B cell (primary cell): ENCODE measurements at regions not wholly inside any gene's neighbourhood (a gene's known extent, or its start where the extent isn't known, plus 50 kb on each side); places are given as distances from the start of the nearest gene placed in this dataset.

Source experiments
- ATAC-seq: fragments of 200-7000 bp; cut with Tn5 transposase; one replicate; pipeline ENCODE4 v1.10.0; 2021; ENCODE audit warnings: low read depth, mild to moderate bottlenecking, moderate number of reproducible peaks, moderate library complexity
- CTCF ChIA-PET: fragments of 350-600 bp; sonication (Branson Sonifier 250); formaldehyde crosslinking; loops from one replicate; lab custom pipeline; 2021; ENCODE audit warnings: antibody characterized with exemption, inconsistent platforms; lab: Charles Lee
- POLR2A ChIA-PET: fragments of 350-600 bp; sonication (Branson Sonifier 250); formaldehyde crosslinking; loops from one replicate; lab custom pipeline; 2021; ENCODE audit warnings: antibody characterized with exemption; lab: Charles Lee
- DNase-seq: peaks from one replicate; pipeline ENCODE4 v3.0.0; 2013
- H2AFZ ChIP-seq: 2 replicates; pipeline ENCODE4 v1.6.1; 2012; ENCODE audit warnings: mild to moderate bottlenecking, low read depth, low read length; ENCODE audit not compliant: insufficient read depth, poor library complexity, severe bottlenecking
- H3K27ac ChIP-seq, 2 donors: 1 replicate in 1 of 2; 2 replicates in 1 of 2; pipeline ENCODE4 v1.5.1; 2012 to 2013; ENCODE audit warnings: low read length in 2 of 2, mild to moderate bottlenecking in 2 of 2, moderate library complexity in 1 of 2
- H3K27me3 ChIP-seq, 4 experiments: fragments of 200-600 bp in 1 of 4; sonication (generic) in 1 of 4; replicated peaks in 1 of 4; 1 replicate in 2 of 4; 2 replicates in 2 of 4; pipeline versions ENCODE4 v1.6.1 to v1.7.0; 2013 to 2016; ENCODE audit warnings: low read length in 3 of 4, mild to moderate bottlenecking in 2 of 4, mixed read lengths in 1 of 4, moderate library complexity in 1 of 4; ENCODE audit not compliant: insufficient read depth in 4 of 4, control insufficient read depth in 3 of 4; ENCODE audit errors: control extremely low read depth in 1 of 4
- H3K36me3 ChIP-seq, 2 experiments: replicated peaks in 1 of 2; 1 replicate in 1 of 2; 2 replicates in 1 of 2; pipeline versions ENCODE4 v1.6.1 to v1.7.1; 2013; ENCODE audit warnings: low read length in 1 of 2; ENCODE audit not compliant: insufficient read depth in 2 of 2, control insufficient read depth in 1 of 2; ENCODE audit errors: control extremely low read depth in 1 of 2, extremely low read depth in 1 of 2
- H3K4me1 ChIP-seq, 2 donors: fragments of 200-600 bp in 1 of 2; sonication (generic) in 1 of 2; 1 replicate in 1 of 2; 2 replicates in 1 of 2; pipeline versions ENCODE4 v1.5.1 to v1.6.1; 2013 to 2017; ENCODE audit warnings: low read length in 2 of 2; ENCODE audit not compliant: control insufficient read depth in 2 of 2, insufficient read depth in 2 of 2
- H3K4me2 ChIP-seq: replicated peaks from 2 replicates; pipeline ENCODE3; 2012; ENCODE audit warnings: mild to moderate bottlenecking, low read depth, low read length; ENCODE audit not compliant: poor library complexity, severe bottlenecking
- H3K4me3 ChIP-seq, 5 experiments: fragments of 200-600 bp in 1 of 5; sonication (generic) in 1 of 5; 1 replicate in 3 of 5; 2 replicates in 2 of 5; pipeline versions ENCODE4 v1.5.1 to v1.7.0; 2011 to 2016; ENCODE audit warnings: low read length in 4 of 5, mild to moderate bottlenecking in 4 of 5, low read depth in 2 of 5, control low read depth in 1 of 5, moderate library complexity in 1 of 5; ENCODE audit not compliant: insufficient read depth in 1 of 5; ENCODE audit errors: control extremely low read depth in 1 of 5, extremely low read depth in 1 of 5
- H3K79me2 ChIP-seq: fragments of 200-600 bp; sonication (generic); one replicate; pipeline ENCODE4 v1.6.0; 2016; ENCODE audit warnings: low read length; ENCODE audit not compliant: control insufficient read depth, insufficient read depth
- H3K9ac ChIP-seq: fragments of 200-600 bp; sonication (generic); 2 replicates; pipeline ENCODE4 v1.6.1; 2017; ENCODE audit warnings: mild to moderate bottlenecking, low read length, moderate library complexity
- H3K9me3 ChIP-seq, 3 donors: one replicate each; pipeline versions ENCODE4 v1.6.1 to v1.7.1; 2013; ENCODE audit warnings: low read length in 2 of 3; ENCODE audit not compliant: control insufficient read depth in 2 of 3, insufficient read depth in 1 of 3; ENCODE audit errors: control extremely low read depth in 1 of 3
- H4K20me1 ChIP-seq: 2 replicates; pipeline ENCODE4 v1.6.0; 2012; ENCODE audit warnings: mild to moderate bottlenecking, low read length; ENCODE audit not compliant: insufficient read depth, control insufficient read depth, poor library complexity, severe bottlenecking
- H3K27ac Mint-ChIP-seq: one replicate; pipeline ENCODE4 v1.8.0; 2021; ENCODE audit warnings: mixed read lengths
- H3K27me3 Mint-ChIP-seq: one replicate; pipeline ENCODE4 v1.8.0; 2021; ENCODE audit warnings: mixed read lengths
- H3K4me1 Mint-ChIP-seq: one replicate; pipeline ENCODE4 v1.8.0; 2021; ENCODE audit warnings: mixed read lengths
- H3K4me3 Mint-ChIP-seq: one replicate; pipeline ENCODE4 v1.8.0; 2021; ENCODE audit warnings: mixed read lengths
- H3K9me3 Mint-ChIP-seq: one replicate; pipeline ENCODE4 v1.8.0; 2022; ENCODE audit warnings: mixed read lengths; ENCODE audit not compliant: insufficient read depth
- EZH2 ChIP-seq: IDR thresholded peaks from 2 replicates; pipeline ENCODE4 v1.6.1; 2012; ENCODE audit warnings: borderline replicate concordance, low read depth, mild to moderate bottlenecking, moderate library complexity, low read length; ENCODE audit not compliant: insufficient read depth, poor library complexity, severe bottlenecking
- WGBS: methylation state at CpG from one replicate; pipeline ENCODE4 v1.1.5; 2013; ENCODE audit warnings: missing lambda C conversion rate; ENCODE audit not compliant: insufficient coverage; 5-methylcytosine and 5-hydroxymethylcytosine counted together
- intact Hi-C: fragments of 100-400 bp; cut with micrococcal nuclease; formaldehyde crosslinking; loops from one replicate; pipeline ENCODE4 v1.10.0; 2022
- TF ChIP-seq, protein P1 (sequence below): fragments of 200-600 bp; IDR thresholded peaks from one replicate; pipeline ENCODE4 v1.8.0; 2022; ENCODE audit warnings: antibody characterized with exemption, mild to moderate bottlenecking

DNA sequence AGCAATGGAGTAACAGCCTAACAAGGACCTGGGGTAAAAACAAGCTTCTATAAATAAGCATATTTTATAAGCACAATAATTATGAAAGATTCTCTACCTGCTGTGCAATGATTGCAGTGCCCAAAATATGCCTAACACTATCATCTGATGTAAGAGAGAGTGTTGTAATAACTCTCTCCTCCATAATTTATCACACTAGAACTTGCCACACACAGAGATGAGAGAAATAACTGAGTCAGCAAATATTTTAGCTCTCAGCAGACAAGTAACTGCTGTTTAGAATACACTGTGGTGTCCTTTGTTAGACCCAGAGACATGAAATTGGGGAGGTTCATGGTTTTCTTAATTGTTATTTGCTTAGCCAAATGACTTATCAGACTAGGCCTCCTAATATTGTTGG, 105.3 kb upstream of the ACP3 start:
- no peaks in the 10 kb centered on the region for H3K27me3 ChIP-seq
- intact Hi-C loops = no loop called here
- POLR2A ChIA-PET = no interaction called here
- no peaks in the 10 kb centered on the region for H3K9me3 Mint-ChIP-seq
- CTCF ChIA-PET = no interaction called here
- no peak overlapping the region for H3K4me2 ChIP-seq
- no peak for DNase-seq
- H3K4me3 ChIP-seq = no peak overlapping the region
- no peak for ATAC-seq
- H3K79me2 ChIP-seq = no peaks in the 10 kb centered on the region
- no peak overlapping the region for H3K4me3 Mint-ChIP-seq
- H3K27me3 Mint-ChIP-seq = peaks cover 20% of the 10 kb centered on the region
- no peak overlapping the region for H3K9ac ChIP-seq
- H4K20me1 ChIP-seq = no peaks in the 10 kb centered on the region
- no peaks in the 10 kb centered on the region for H3K9me3 ChIP-seq
- H3K36me3 ChIP-seq = no peaks in the 10 kb centered on the region
- no peak for TF ChIP-seq EZH2
- TF ChIP-seq, protein P1, sequence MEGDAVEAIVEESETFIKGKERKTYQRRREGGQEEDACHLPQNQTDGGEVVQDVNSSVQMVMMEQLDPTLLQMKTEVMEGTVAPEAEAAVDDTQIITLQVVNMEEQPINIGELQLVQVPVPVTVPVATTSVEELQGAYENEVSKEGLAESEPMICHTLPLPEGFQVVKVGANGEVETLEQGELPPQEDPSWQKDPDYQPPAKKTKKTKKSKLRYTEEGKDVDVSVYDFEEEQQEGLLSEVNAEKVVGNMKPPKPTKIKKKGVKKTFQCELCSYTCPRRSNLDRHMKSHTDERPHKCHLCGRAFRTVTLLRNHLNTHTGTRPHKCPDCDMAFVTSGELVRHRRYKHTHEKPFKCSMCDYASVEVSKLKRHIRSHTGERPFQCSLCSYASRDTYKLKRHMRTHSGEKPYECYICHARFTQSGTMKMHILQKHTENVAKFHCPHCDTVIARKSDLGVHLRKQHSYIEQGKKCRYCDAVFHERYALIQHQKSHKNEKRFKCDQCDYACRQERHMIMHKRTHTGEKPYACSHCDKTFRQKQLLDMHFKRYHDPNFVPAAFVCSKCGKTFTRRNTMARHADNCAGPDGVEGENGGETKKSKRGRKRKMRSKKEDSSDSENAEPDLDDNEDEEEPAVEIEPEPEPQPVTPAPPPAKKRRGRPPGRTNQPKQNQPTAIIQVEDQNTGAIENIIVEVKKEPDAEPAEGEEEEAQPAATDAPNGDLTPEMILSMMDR = no peak
- H3K4me1 Mint-ChIP-seq = no peaks in the 10 kb centered on the region
- no peak overlapping the region for H3K27ac ChIP-seq
- H2AFZ ChIP-seq = no peak overlapping the region
- H3K4me1 ChIP-seq = no peaks in the 10 kb centered on the region
- no peak overlapping the region for H3K27ac Mint-ChIP-seq

DNA sequence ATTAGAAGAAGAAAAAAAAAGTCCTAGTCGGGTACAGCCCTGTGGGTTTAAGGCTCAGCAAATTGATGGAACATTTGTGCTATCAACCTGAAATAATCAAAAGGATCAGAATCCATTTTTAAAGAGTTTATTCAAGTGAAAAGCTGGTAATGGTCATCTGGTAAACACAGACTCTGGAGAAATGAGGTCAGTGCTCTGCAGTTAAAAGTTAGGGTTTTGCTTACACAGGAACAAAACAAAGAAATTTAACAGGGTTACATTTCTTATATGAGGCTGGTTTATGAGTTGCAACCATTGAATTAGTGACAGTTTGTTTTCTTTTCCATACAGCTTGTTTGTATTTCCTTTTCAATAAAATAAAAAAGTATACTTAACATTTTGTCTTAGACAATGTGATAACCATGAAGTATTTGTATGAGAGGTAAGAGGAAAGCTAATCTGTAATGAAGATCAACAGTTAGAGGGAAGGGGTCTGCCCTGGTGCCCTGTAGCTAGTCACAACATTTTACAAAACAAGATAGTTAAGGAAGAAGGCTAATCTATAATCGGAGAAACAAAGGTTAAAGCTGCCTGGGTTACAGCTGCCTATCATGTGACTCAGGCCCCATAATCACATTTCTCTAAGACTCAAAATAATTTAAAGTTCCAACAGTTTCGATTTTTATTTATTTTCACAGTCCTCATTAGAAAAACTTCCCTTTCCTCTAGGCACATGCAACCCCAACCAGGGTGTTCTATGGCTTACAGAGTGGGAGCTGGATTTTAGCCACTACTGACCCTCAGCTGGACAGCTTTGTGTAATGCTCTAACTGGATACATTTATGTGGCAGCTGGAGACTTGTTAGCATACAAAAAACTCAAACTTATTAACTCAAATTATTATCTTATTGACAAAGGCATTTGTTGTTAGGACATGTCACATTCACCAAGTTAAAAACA, 98.1 kb upstream of the ACP3 start:
- Mint-ChIP-seq H3K9me3 (no peaks in the 10 kb centered on the region), H3K4me3 (no peak overlapping the region), H3K27ac (no peak overlapping the region), H3K4me1 (no peaks in the 10 kb centered on the region), H3K27me3 (peaks cover 14% of the 10 kb centered on the region)
- no peaks in the 10 kb centered on the region for H4K20me1 ChIP-seq
- TF ChIP-seq, protein P1 = no peak
- TF ChIP-seq EZH2 = no peak
- no peaks in the 10 kb centered on the region for H3K27me3 ChIP-seq
- ATAC-seq (no peak), DNase-seq (no peak)
- no peak overlapping the region for H3K4me3 ChIP-seq
- H3K9ac ChIP-seq = no peak overlapping the region
- no peaks in the 10 kb centered on the region for H3K9me3 ChIP-seq
- CTCF ChIA-PET = no interaction called here
- POLR2A ChIA-PET = no interaction called here
- no peaks in the 10 kb centered on the region for H3K79me2 ChIP-seq
- no peak overlapping the region for H2AFZ ChIP-seq
- no peak overlapping the region for H3K27ac ChIP-seq
- H3K4me2 ChIP-seq = no peak overlapping the region
- WGBS = no CpG with 5 or more reads among the region's 3 CpGs
- no peaks in the 10 kb centered on the region for H3K36me3 ChIP-seq
- no peaks in the 10 kb centered on the region for H3K4me1 ChIP-seq
- intact Hi-C loops = no loop called here
